ENCODE measurements at regions not wholly inside any gene's neighbourhood (a gene's known extent, or its start where the extent isn't known, plus 50 kb on each side); places are given as distances from the start of the nearest gene placed in this dataset.

GRCh38 chr16:48790151-48790550 is 180.2 kb upstream of the N4BP1 start:
- no peak for DNase-seq (ENCODE audit: extremely low spot score)
- no peak for TF ChIP-seq CTCF (IDR thresholded peaks at IDR 0.05; ENCODE audit: control extremely low read depth, extremely low read depth, low read depth, missing control alignments)
- POLR2A ChIA-PET, result no interaction called here
- CTCF ChIA-PET, result no interaction called here

GRCh38 chr16:48788475-48788874 is 178.5 kb upstream of the N4BP1 start:
- CTCF ChIA-PET, result no interaction called here

GRCh38 chr16:48745541-48745940 is 135.6 kb upstream of the N4BP1 start:
- POLR2A ChIA-PET, result no interaction called here
- CTCF ChIA-PET, result no interaction called here
- no peak for DNase-seq (ENCODE audit: extremely low spot score)
- no peak for TF ChIP-seq CTCF (IDR thresholded peaks at IDR 0.05; ENCODE audit: control extremely low read depth, extremely low read depth, low read depth, missing control alignments)

More at GRCh38 chr16:48788475-48788874, 178.5 kb upstream of the N4BP1 start:
- TF ChIP-seq CTCF (IDR thresholded peaks at IDR 0.05; ENCODE audit: control extremely low read depth, extremely low read depth, low read depth, missing control alignments), result no peak
- POLR2A ChIA-PET, result no interaction called here
- DNase-seq (ENCODE audit: extremely low spot score), result no peak

- ChIA-PET POLR2A (no interaction called here), CTCF (interaction anchor here (1.1 kb wide), 1 partner anchor 15 kb away, joined by 3 read pairs; no protein-coding TSS in a partner anchor)
- TF ChIP-seq CTCF (IDR thresholded peaks at IDR 0.05; ENCODE audit: control extremely low read depth, extremely low read depth, low read depth, missing control alignments), result no peak
- no peak for DNase-seq (ENCODE audit: extremely low spot score)
Observed at GRCh38 chr16:48740964-48741363, 131.0 kb upstream of the N4BP1 start.

GRCh38 chr16:48734220-48734619 is 124.2 kb upstream of the N4BP1 start:
- no peak for TF ChIP-seq CTCF (IDR thresholded peaks at IDR 0.05; ENCODE audit: control extremely low read depth, extremely low read depth, low read depth, missing control alignments)
- CTCF ChIA-PET, result interaction anchor here (0.9 to 1.8 kb wide), 2 partner anchors 8 to 9 kb away, joined by 4 to 5 read pairs; no protein-coding TSS in a partner anchor
- POLR2A ChIA-PET, result no interaction called here
- no peak for DNase-seq (ENCODE audit: extremely low spot score)

- TF ChIP-seq CTCF (IDR thresholded peaks at IDR 0.05; ENCODE audit: control extremely low read depth, extremely low read depth, low read depth, missing control alignments), result no peak
- no peak for DNase-seq (ENCODE audit: extremely low spot score)
- ChIA-PET CTCF (interaction anchor here (1.2 kb wide), 1 partner anchor 17 kb away, joined by 4 read pairs; no protein-coding TSS in a partner anchor), POLR2A (no interaction called here)
Observed at GRCh38 chr16:48704710-48705109, 94.7 kb upstream of the N4BP1 start.
